B cell (primary cell): ENCODE measurements at regions not wholly inside any gene's neighbourhood (a gene's known extent, or its start where the extent isn't known, plus 50 kb on each side); places are given as distances from the start of the nearest gene placed in this dataset.

Experiments
- ATAC-seq: fragments of 200-7000 bp; cut with Tn5 transposase; one replicate; pipeline ENCODE4 v1.10.0; 2021; ENCODE audit warnings: low read depth, mild to moderate bottlenecking, moderate number of reproducible peaks, moderate library complexity
- CTCF ChIA-PET: fragments of 350-600 bp; sonication (Branson Sonifier 250); formaldehyde crosslinking; loops from one replicate; lab custom pipeline; 2021; ENCODE audit warnings: antibody characterized with exemption, inconsistent platforms; lab: Charles Lee
- POLR2A ChIA-PET: fragments of 350-600 bp; sonication (Branson Sonifier 250); formaldehyde crosslinking; loops from one replicate; lab custom pipeline; 2021; ENCODE audit warnings: antibody characterized with exemption; lab: Charles Lee
- DNase-seq: peaks from one replicate; pipeline ENCODE4 v3.0.0; 2013
- H2AFZ ChIP-seq: 2 replicates; pipeline ENCODE4 v1.6.1; 2012; ENCODE audit warnings: mild to moderate bottlenecking, low read depth, low read length; ENCODE audit not compliant: insufficient read depth, poor library complexity, severe bottlenecking
- H3K27ac ChIP-seq, 2 donors: 1 replicate in 1 of 2; 2 replicates in 1 of 2; pipeline ENCODE4 v1.5.1; 2012 to 2013; ENCODE audit warnings: low read length in 2 of 2, mild to moderate bottlenecking in 2 of 2, moderate library complexity in 1 of 2
- H3K27me3 ChIP-seq, 4 experiments: fragments of 200-600 bp in 1 of 4; sonication (generic) in 1 of 4; replicated peaks in 1 of 4; 1 replicate in 2 of 4; 2 replicates in 2 of 4; pipeline versions ENCODE4 v1.6.1 to v1.7.0; 2013 to 2016; ENCODE audit warnings: low read length in 3 of 4, mild to moderate bottlenecking in 2 of 4, mixed read lengths in 1 of 4, moderate library complexity in 1 of 4; ENCODE audit not compliant: insufficient read depth in 4 of 4, control insufficient read depth in 3 of 4; ENCODE audit errors: control extremely low read depth in 1 of 4
- H3K36me3 ChIP-seq, 2 experiments: replicated peaks in 1 of 2; 1 replicate in 1 of 2; 2 replicates in 1 of 2; pipeline versions ENCODE4 v1.6.1 to v1.7.1; 2013; ENCODE audit warnings: low read length in 1 of 2; ENCODE audit not compliant: insufficient read depth in 2 of 2, control insufficient read depth in 1 of 2; ENCODE audit errors: control extremely low read depth in 1 of 2, extremely low read depth in 1 of 2
- H3K4me1 ChIP-seq, 2 donors: fragments of 200-600 bp in 1 of 2; sonication (generic) in 1 of 2; 1 replicate in 1 of 2; 2 replicates in 1 of 2; pipeline versions ENCODE4 v1.5.1 to v1.6.1; 2013 to 2017; ENCODE audit warnings: low read length in 2 of 2; ENCODE audit not compliant: control insufficient read depth in 2 of 2, insufficient read depth in 2 of 2
- H3K4me2 ChIP-seq: replicated peaks from 2 replicates; pipeline ENCODE3; 2012; ENCODE audit warnings: mild to moderate bottlenecking, low read depth, low read length; ENCODE audit not compliant: poor library complexity, severe bottlenecking
- H3K4me3 ChIP-seq, 5 experiments: fragments of 200-600 bp in 1 of 5; sonication (generic) in 1 of 5; 1 replicate in 3 of 5; 2 replicates in 2 of 5; pipeline versions ENCODE4 v1.5.1 to v1.7.0; 2011 to 2016; ENCODE audit warnings: low read length in 4 of 5, mild to moderate bottlenecking in 4 of 5, low read depth in 2 of 5, control low read depth in 1 of 5, moderate library complexity in 1 of 5; ENCODE audit not compliant: insufficient read depth in 1 of 5; ENCODE audit errors: control extremely low read depth in 1 of 5, extremely low read depth in 1 of 5
- H3K79me2 ChIP-seq: fragments of 200-600 bp; sonication (generic); one replicate; pipeline ENCODE4 v1.6.0; 2016; ENCODE audit warnings: low read length; ENCODE audit not compliant: control insufficient read depth, insufficient read depth
- H3K9ac ChIP-seq: fragments of 200-600 bp; sonication (generic); 2 replicates; pipeline ENCODE4 v1.6.1; 2017; ENCODE audit warnings: mild to moderate bottlenecking, low read length, moderate library complexity
- H3K9me3 ChIP-seq, 3 donors: one replicate each; pipeline versions ENCODE4 v1.6.1 to v1.7.1; 2013; ENCODE audit warnings: low read length in 2 of 3; ENCODE audit not compliant: control insufficient read depth in 2 of 3, insufficient read depth in 1 of 3; ENCODE audit errors: control extremely low read depth in 1 of 3
- H4K20me1 ChIP-seq: 2 replicates; pipeline ENCODE4 v1.6.0; 2012; ENCODE audit warnings: mild to moderate bottlenecking, low read length; ENCODE audit not compliant: insufficient read depth, control insufficient read depth, poor library complexity, severe bottlenecking
- H3K27ac Mint-ChIP-seq: one replicate; pipeline ENCODE4 v1.8.0; 2021; ENCODE audit warnings: mixed read lengths
- H3K27me3 Mint-ChIP-seq: one replicate; pipeline ENCODE4 v1.8.0; 2021; ENCODE audit warnings: mixed read lengths
- H3K4me1 Mint-ChIP-seq: one replicate; pipeline ENCODE4 v1.8.0; 2021; ENCODE audit warnings: mixed read lengths
- H3K4me3 Mint-ChIP-seq: one replicate; pipeline ENCODE4 v1.8.0; 2021; ENCODE audit warnings: mixed read lengths
- H3K9me3 Mint-ChIP-seq: one replicate; pipeline ENCODE4 v1.8.0; 2022; ENCODE audit warnings: mixed read lengths; ENCODE audit not compliant: insufficient read depth
- EZH2 ChIP-seq: IDR thresholded peaks from 2 replicates; pipeline ENCODE4 v1.6.1; 2012; ENCODE audit warnings: borderline replicate concordance, low read depth, mild to moderate bottlenecking, moderate library complexity, low read length; ENCODE audit not compliant: insufficient read depth, poor library complexity, severe bottlenecking
- WGBS: methylation state at CpG from one replicate; pipeline ENCODE4 v1.1.5; 2013; ENCODE audit warnings: missing lambda C conversion rate; ENCODE audit not compliant: insufficient coverage; 5-methylcytosine and 5-hydroxymethylcytosine counted together
- intact Hi-C: fragments of 100-400 bp; cut with micrococcal nuclease; formaldehyde crosslinking; loops from one replicate; pipeline ENCODE4 v1.10.0; 2022
- TF ChIP-seq, protein P1 (sequence below): fragments of 200-600 bp; IDR thresholded peaks from one replicate; pipeline ENCODE4 v1.8.0; 2022; ENCODE audit warnings: antibody characterized with exemption, mild to moderate bottlenecking

GRCh38 chr18:34075963-34076860 is 148.5 kb downstream of the NOL4 start:
- CTCF ChIA-PET, result no interaction called here
- no peak overlapping the region for H3K27ac Mint-ChIP-seq
- H3K4me3 Mint-ChIP-seq, result no peak overlapping the region
- H3K36me3 ChIP-seq, result no peaks in the 10 kb centered on the region
- POLR2A ChIA-PET, result no interaction called here
- DNase-seq (no peak), ATAC-seq (no peak)
- intact Hi-C loops, result no loop called here
- H3K9ac ChIP-seq, result no peak overlapping the region
- no peak overlapping the region for H3K27ac ChIP-seq
- H3K4me2 ChIP-seq, result no peak overlapping the region
- TF ChIP-seq EZH2, result no peak
- TF ChIP-seq, protein P1, sequence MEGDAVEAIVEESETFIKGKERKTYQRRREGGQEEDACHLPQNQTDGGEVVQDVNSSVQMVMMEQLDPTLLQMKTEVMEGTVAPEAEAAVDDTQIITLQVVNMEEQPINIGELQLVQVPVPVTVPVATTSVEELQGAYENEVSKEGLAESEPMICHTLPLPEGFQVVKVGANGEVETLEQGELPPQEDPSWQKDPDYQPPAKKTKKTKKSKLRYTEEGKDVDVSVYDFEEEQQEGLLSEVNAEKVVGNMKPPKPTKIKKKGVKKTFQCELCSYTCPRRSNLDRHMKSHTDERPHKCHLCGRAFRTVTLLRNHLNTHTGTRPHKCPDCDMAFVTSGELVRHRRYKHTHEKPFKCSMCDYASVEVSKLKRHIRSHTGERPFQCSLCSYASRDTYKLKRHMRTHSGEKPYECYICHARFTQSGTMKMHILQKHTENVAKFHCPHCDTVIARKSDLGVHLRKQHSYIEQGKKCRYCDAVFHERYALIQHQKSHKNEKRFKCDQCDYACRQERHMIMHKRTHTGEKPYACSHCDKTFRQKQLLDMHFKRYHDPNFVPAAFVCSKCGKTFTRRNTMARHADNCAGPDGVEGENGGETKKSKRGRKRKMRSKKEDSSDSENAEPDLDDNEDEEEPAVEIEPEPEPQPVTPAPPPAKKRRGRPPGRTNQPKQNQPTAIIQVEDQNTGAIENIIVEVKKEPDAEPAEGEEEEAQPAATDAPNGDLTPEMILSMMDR, result no peak
- no peaks in the 10 kb centered on the region for H3K4me1 ChIP-seq
- H2AFZ ChIP-seq, result no peak overlapping the region
- no peak overlapping the region for H3K4me3 ChIP-seq
- 100% methylated on average over 2 of the region's 10 CpGs for WGBS
- H3K27me3 Mint-ChIP-seq, result no peaks in the 10 kb centered on the region
- no peaks in the 10 kb centered on the region for H3K9me3 ChIP-seq
- H3K9me3 Mint-ChIP-seq, result no peaks in the 10 kb centered on the region
- no peaks in the 10 kb centered on the region for H3K79me2 ChIP-seq
- no peaks in the 10 kb centered on the region for H4K20me1 ChIP-seq
- no peaks in the 10 kb centered on the region for H3K4me1 Mint-ChIP-seq
- H3K27me3 ChIP-seq, result no peaks in the 10 kb centered on the region

DNA sequence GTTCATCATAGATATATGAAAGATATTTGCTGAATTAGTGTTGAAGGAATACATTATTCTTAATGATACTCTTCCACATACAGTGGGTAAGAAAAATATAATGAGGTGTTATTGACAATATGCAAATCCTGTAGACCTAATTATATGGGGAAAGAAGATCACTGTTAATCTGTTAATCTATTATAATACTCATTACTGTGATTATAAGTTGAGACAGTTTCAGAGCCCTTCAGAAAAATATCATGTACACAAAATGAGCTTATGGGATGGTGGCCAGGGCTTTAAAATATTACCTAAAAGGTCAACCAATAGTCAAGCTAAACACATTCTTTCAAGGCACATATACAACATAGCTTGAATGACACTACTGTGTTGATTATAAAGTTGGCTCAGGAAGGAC is 163.5 kb downstream of the NOL4 start:
- H3K36me3 ChIP-seq, result no peaks in the 10 kb centered on the region
- no peak overlapping the region for H3K4me3 Mint-ChIP-seq
- H3K4me1 Mint-ChIP-seq, result no peaks in the 10 kb centered on the region
- H3K9ac ChIP-seq, result no peak overlapping the region
- H3K4me3 ChIP-seq, result no peak overlapping the region
- intact Hi-C loops, result no loop called here
- ATAC-seq, result no peak
- POLR2A ChIA-PET, result no interaction called here
- H3K4me1 ChIP-seq, result no peaks in the 10 kb centered on the region
- TF ChIP-seq, protein P1, result no peak
- TF ChIP-seq EZH2, result no peak
- CTCF ChIA-PET, result no interaction called here
- H3K27me3 Mint-ChIP-seq, result no peaks in the 10 kb centered on the region
- DNase-seq, result no peak
- H2AFZ ChIP-seq, result no peak overlapping the region
- H4K20me1 ChIP-seq, result no peaks in the 10 kb centered on the region
- H3K9me3 ChIP-seq, result peaks cover 0 to 2% (median 0%) of the 10 kb centered on the region in 3 donors
- peaks cover 4% of the 10 kb centered on the region for H3K9me3 Mint-ChIP-seq
- no peak overlapping the region for H3K4me2 ChIP-seq
- no peak overlapping the region for H3K27ac Mint-ChIP-seq
- H3K27ac ChIP-seq, result no peak overlapping the region
- H3K79me2 ChIP-seq, result no peaks in the 10 kb centered on the region
- no peaks in the 10 kb centered on the region for H3K27me3 ChIP-seq
